H1 (cell line): ENCODE measurements at regions not wholly inside any gene's neighbourhood (a gene's known extent, or its start where the extent isn't known, plus 50 kb on each side); places are given as distances from the start of the nearest gene placed in this dataset.

Experiments used
- BRCA1 ChIP-seq: IDR thresholded peaks from 2 replicates; pipeline ENCODE4 v1.6.1; 2012; ENCODE audit warnings: low read depth, low read length, improper control_type of control experiment
- CBX5 ChIP-seq: fragments of 300-800, 300-1000 bp; sonication (generic); IDR thresholded peaks from 2 replicates; pipeline ENCODE4 v1.7.1; 2016; ENCODE audit warnings: antibody characterized with exemption, low read length, low read depth
- CEBPB ChIP-seq: IDR thresholded peaks from 2 replicates; pipeline ENCODE4 v1.6.1; 2012; ENCODE audit warnings: low read depth, low read length
- EP300 ChIP-seq, 2 experiments: IDR thresholded peaks; 1 replicate in 1 of 2; 2 replicates in 1 of 2; pipeline ENCODE4 v1.6.1; 2011 to 2012; ENCODE audit warnings: low read depth in 2 of 2, low read length in 2 of 2, mild to moderate bottlenecking in 2 of 2, borderline replicate concordance in 1 of 2, inconsistent platforms in 1 of 2, moderate library complexity in 1 of 2
- JUND ChIP-seq: IDR thresholded peaks from 2 replicates; pipeline ENCODE4 v1.6.1; 2011; ENCODE audit warnings: mild to moderate bottlenecking, improper control_type of control experiment, low read length
- POLR2A ChIP-seq, 2 experiments: IDR thresholded peaks; 1 replicate in 1 of 2; 2 replicates in 1 of 2; pipeline ENCODE4 v1.6.1; 2011; ENCODE audit warnings: low read depth in 2 of 2, low read length in 2 of 2, mild to moderate bottlenecking in 2 of 2; ENCODE audit errors: control extremely low read depth in 1 of 2
- RAD21 ChIP-seq, 2 experiments: IDR thresholded peaks in 1 of 2; conservative IDR thresholded peaks in 1 of 2; 2 replicates each; pipeline ENCODE4 v1.6.1; 2011; ENCODE audit warnings: low read depth in 2 of 2, low read length in 2 of 2, improper control_type of control experiment in 1 of 2, inconsistent platforms in 1 of 2, mild to moderate bottlenecking in 1 of 2, moderate library complexity in 1 of 2
- SUZ12 ChIP-seq: fragments of 200-600 bp; sonication (generic); IDR thresholded peaks from 2 replicates; pipeline ENCODE4 v1.6.1; 2012; ENCODE audit warnings: mild to moderate bottlenecking, inconsistent platforms, low read length, moderate library complexity, mixed read lengths
- TAF1 ChIP-seq: IDR thresholded peaks from 2 replicates; pipeline ENCODE4 v1.6.1; 2011; ENCODE audit warnings: mild to moderate bottlenecking, low read depth, low read length
- ZNF274 ChIP-seq: IDR thresholded peaks from 2 replicates; pipeline ENCODE4 v1.7.0; 2012; ENCODE audit warnings: low read length, borderline replicate concordance; ENCODE audit errors: extremely low read depth
- TF ChIP-seq, protein P1 (sequence below), 3 experiments: IDR thresholded peaks; 1 replicate in 2 of 3; 2 replicates in 1 of 3; pipeline versions ENCODE4 v1.5.1 to v1.6.1; 2011; ENCODE audit warnings: low read length in 3 of 3, mild to moderate bottlenecking in 3 of 3, inconsistent platforms in 2 of 3, low read depth in 1 of 3, moderate library complexity in 1 of 3; ENCODE audit not compliant: insufficient read depth in 1 of 3; ENCODE audit errors: control extremely low read depth in 1 of 3
- TF ChIP-seq, protein P2 (sequence below): IDR thresholded peaks from 2 replicates; pipeline ENCODE4 v1.6.1; 2011; ENCODE audit warnings: low read length, improper control_type of control experiment
- TF ChIP-seq, protein P3 (sequence below): IDR thresholded peaks from 2 replicates; pipeline ENCODE4 v1.6.1; 2012; ENCODE audit warnings: inconsistent platforms
- TF ChIP-seq, protein P4 (sequence below): IDR thresholded peaks from 2 replicates; pipeline ENCODE4 v1.6.1; 2012; ENCODE audit warnings: low read length, inconsistent platforms

DNA sequence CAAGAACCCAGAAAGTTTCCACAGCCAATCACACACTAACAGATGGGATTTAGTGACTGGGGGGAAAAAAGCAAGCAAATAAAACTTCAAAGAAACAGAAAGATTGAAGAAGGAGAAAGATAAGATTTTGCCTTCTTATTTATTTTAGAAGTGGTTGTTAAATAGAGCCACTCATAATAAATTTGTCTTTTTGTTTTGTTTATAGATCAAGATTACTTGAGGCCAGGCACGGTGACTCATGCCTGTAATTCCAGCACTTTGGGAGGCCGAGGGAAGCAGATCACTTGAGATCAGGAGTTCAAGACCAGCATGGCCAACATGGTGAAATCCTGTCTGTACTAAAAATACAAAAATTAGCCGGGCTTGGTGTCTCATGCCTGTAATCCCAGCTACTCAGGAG, 94.9 kb upstream of the RANBP3L start:
- no peak for TF ChIP-seq POLR2A (IDR thresholded peaks at IDR 0.05; ENCODE audit: control extremely low read depth in 1 of 2, low read depth in 2 of 2, low read length in 2 of 2)
- TF ChIP-seq, protein P1, sequence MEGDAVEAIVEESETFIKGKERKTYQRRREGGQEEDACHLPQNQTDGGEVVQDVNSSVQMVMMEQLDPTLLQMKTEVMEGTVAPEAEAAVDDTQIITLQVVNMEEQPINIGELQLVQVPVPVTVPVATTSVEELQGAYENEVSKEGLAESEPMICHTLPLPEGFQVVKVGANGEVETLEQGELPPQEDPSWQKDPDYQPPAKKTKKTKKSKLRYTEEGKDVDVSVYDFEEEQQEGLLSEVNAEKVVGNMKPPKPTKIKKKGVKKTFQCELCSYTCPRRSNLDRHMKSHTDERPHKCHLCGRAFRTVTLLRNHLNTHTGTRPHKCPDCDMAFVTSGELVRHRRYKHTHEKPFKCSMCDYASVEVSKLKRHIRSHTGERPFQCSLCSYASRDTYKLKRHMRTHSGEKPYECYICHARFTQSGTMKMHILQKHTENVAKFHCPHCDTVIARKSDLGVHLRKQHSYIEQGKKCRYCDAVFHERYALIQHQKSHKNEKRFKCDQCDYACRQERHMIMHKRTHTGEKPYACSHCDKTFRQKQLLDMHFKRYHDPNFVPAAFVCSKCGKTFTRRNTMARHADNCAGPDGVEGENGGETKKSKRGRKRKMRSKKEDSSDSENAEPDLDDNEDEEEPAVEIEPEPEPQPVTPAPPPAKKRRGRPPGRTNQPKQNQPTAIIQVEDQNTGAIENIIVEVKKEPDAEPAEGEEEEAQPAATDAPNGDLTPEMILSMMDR (IDR thresholded peaks at IDR 0.05; ENCODE audit: control extremely low read depth in 1 of 3, insufficient read depth in 1 of 3, low read depth in 1 of 3, low read length in 3 of 3), result no peak
- TF ChIP-seq CBX5, result no peak
- TF ChIP-seq EP300 (IDR thresholded peaks at IDR 0.05; ENCODE audit: borderline replicate concordance in 1 of 2, low read depth in 2 of 2, low read length in 2 of 2), result no peak
- TF ChIP-seq JUND, result no peak
- no peak for TF ChIP-seq CEBPB
- no peak for TF ChIP-seq TAF1
- no peak for TF ChIP-seq RAD21 (IDR thresholded peaks at IDR 0.05 in 1 of 2, conservative IDR thresholded peaks at IDR 0.05 in 1 of 2; ENCODE audit: low read depth in 2 of 2, low read length in 2 of 2)
- no peak for TF ChIP-seq ZNF274
- TF ChIP-seq, protein P2, sequence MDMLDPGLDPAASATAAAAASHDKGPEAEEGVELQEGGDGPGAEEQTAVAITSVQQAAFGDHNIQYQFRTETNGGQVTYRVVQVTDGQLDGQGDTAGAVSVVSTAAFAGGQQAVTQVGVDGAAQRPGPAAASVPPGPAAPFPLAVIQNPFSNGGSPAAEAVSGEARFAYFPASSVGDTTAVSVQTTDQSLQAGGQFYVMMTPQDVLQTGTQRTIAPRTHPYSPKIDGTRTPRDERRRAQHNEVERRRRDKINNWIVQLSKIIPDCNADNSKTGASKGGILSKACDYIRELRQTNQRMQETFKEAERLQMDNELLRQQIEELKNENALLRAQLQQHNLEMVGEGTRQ, result no peak
- TF ChIP-seq, protein P3, sequence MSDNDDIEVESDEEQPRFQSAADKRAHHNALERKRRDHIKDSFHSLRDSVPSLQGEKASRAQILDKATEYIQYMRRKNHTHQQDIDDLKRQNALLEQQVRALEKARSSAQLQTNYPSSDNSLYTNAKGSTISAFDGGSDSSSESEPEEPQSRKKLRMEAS, result no peak
- TF ChIP-seq BRCA1, result no peak
- no peak for TF ChIP-seq SUZ12
- TF ChIP-seq, protein P4, sequence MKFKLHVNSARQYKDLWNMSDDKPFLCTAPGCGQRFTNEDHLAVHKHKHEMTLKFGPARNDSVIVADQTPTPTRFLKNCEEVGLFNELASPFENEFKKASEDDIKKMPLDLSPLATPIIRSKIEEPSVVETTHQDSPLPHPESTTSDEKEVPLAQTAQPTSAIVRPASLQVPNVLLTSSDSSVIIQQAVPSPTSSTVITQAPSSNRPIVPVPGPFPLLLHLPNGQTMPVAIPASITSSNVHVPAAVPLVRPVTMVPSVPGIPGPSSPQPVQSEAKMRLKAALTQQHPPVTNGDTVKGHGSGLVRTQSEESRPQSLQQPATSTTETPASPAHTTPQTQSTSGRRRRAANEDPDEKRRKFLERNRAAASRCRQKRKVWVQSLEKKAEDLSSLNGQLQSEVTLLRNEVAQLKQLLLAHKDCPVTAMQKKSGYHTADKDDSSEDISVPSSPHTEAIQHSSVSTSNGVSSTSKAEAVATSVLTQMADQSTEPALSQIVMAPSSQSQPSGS, result no peak
